SK-N-SH treated with all-trans-retinoic acid at 6 μM for 48 hours (cell line): ENCODE measurements at regions not wholly inside any gene's neighbourhood (a gene's known extent, or its start where the extent isn't known, plus 50 kb on each side); places are given as distances from the start of the nearest gene placed in this dataset.

ENCODE experiments used
- ATAC-seq: fragments of 200-7000 bp; cut with Tn5 transposase; 3 replicates; pipeline ENCODE4 v1.9.1; 2020; ENCODE audit warnings: mild to moderate bottlenecking, moderate library complexity
- ARNTL ChIP-seq: fragments of 450-650 bp; formaldehyde crosslinking; IDR thresholded peaks from 2 replicates; pipeline ENCODE4 v1.5.0; 2020; ENCODE audit warnings: low read depth, mild to moderate bottlenecking, moderate library complexity, borderline replicate concordance
- BACH2 ChIP-seq: fragments of 250-450 bp; sonication (Bioruptor Pico); IDR thresholded peaks from 2 replicates; pipeline ENCODE4 v1.9.0; 2021; ENCODE audit warnings: mild to moderate bottlenecking, borderline replicate concordance
- CSDC2 ChIP-seq: fragments of 250-450 bp; sonication (Bioruptor Pico); IDR thresholded peaks from 2 replicates; pipeline ENCODE4 v1.5.0; 2020; ENCODE audit warnings: mild to moderate bottlenecking, moderate library complexity
- ESRRG ChIP-seq: fragments of 250-450 bp; sonication (Bioruptor Pico); IDR thresholded peaks from 2 replicates; pipeline ENCODE4 v1.6.1; 2021; ENCODE audit warnings: mild to moderate bottlenecking
- GLIS3 ChIP-seq: fragments of 250-450 bp; sonication (Bioruptor Pico); IDR thresholded peaks from 2 replicates; pipeline ENCODE4 v1.5.0; 2020; ENCODE audit warnings: mild to moderate bottlenecking, moderate library complexity
- ISL1 ChIP-seq: fragments of 250-450 bp; sonication (Bioruptor Pico); IDR thresholded peaks from 2 replicates; pipeline ENCODE4 v2.1.2; 2022; ENCODE audit warnings: mild to moderate bottlenecking, moderate library complexity
- OSR1 ChIP-seq: fragments of 250-450 bp; sonication (Bioruptor Pico); IDR thresholded peaks from 2 replicates; pipeline ENCODE4 v1.8.0; 2022; ENCODE audit warnings: moderate library complexity, mild to moderate bottlenecking, inconsistent platforms
- PPARA ChIP-seq: fragments of 250-450 bp; sonication (Bioruptor Pico); IDR thresholded peaks from 2 replicates; pipeline ENCODE4 v1.5.0; 2020; ENCODE audit warnings: mild to moderate bottlenecking, borderline replicate concordance
- SNAI2 ChIP-seq: fragments of 250-450 bp; sonication (Bioruptor Pico); IDR thresholded peaks from 2 replicates; pipeline ENCODE4 v1.5.0; 2020; ENCODE audit warnings: mild to moderate bottlenecking, moderate library complexity
- TCF4 ChIP-seq: fragments of 250-450 bp; sonication (Bioruptor Pico); IDR thresholded peaks from 2 replicates; pipeline ENCODE4 v1.8.0; 2021; ENCODE audit warnings: mild to moderate bottlenecking, moderate library complexity, borderline replicate concordance
- TOX ChIP-seq: fragments of 250-450 bp; sonication (Bioruptor Pico); IDR thresholded peaks from 2 replicates; pipeline ENCODE4 v1.8.0; 2021; ENCODE audit warnings: mild to moderate bottlenecking, moderate library complexity, borderline replicate concordance
- ZFP30 ChIP-seq: fragments of 450-650 bp; formaldehyde crosslinking; IDR thresholded peaks from 2 replicates; pipeline ENCODE4 v1.5.0; 2022; ENCODE audit warnings: mild to moderate bottlenecking, moderate library complexity
- ZNF565 ChIP-seq: fragments of 450-650 bp; formaldehyde crosslinking; conservative IDR thresholded peaks from 2 replicates; pipeline ENCODE4 v1.5.0; 2020; ENCODE audit warnings: low read depth, mild to moderate bottlenecking, moderate library complexity
- ZNF70 ChIP-seq: fragments of 450-650 bp; formaldehyde crosslinking; IDR thresholded peaks from 2 replicates; pipeline ENCODE4 v1.5.0; 2020; ENCODE audit warnings: mild to moderate bottlenecking, moderate library complexity
- ZNF8 ChIP-seq: fragments of 450-650 bp; formaldehyde crosslinking; IDR thresholded peaks from 2 replicates; pipeline ENCODE4 v1.5.0; 2020; ENCODE audit warnings: mild to moderate bottlenecking, moderate library complexity
- TF ChIP-seq, protein P1 (sequence below): fragments of 250-450 bp; sonication (Bioruptor Pico); IDR thresholded peaks from 2 replicates; pipeline ENCODE4 v1.8.0; 2020; ENCODE audit warnings: mild to moderate bottlenecking, moderate library complexity, borderline replicate concordance
- TF ChIP-seq, protein P2 (sequence below): fragments of 250-450 bp; sonication (Bioruptor Pico); IDR thresholded peaks from 2 replicates; pipeline ENCODE4 v1.8.0; 2021; ENCODE audit warnings: low read depth, mild to moderate bottlenecking, moderate library complexity, borderline replicate concordance
- TF ChIP-seq, protein P3 (sequence below): fragments of 250-450 bp; sonication (Bioruptor Pico); IDR thresholded peaks from 2 replicates; pipeline ENCODE4 v1.5.1; 2020; ENCODE audit warnings: low read depth, mild to moderate bottlenecking, moderate library complexity
- TF ChIP-seq, protein P4 (sequence below): fragments of 250-450 bp; sonication (Bioruptor Pico); IDR thresholded peaks from 2 replicates; pipeline ENCODE4 v1.5.0; 2020; ENCODE audit warnings: mild to moderate bottlenecking, moderate library complexity
- TF ChIP-seq, protein P5 (sequence below): fragments of 250-450 bp; sonication (Bioruptor Pico); IDR thresholded peaks from 2 replicates; pipeline ENCODE4 v1.5.1; 2021; ENCODE audit warnings: mild to moderate bottlenecking, moderate library complexity

DNA sequence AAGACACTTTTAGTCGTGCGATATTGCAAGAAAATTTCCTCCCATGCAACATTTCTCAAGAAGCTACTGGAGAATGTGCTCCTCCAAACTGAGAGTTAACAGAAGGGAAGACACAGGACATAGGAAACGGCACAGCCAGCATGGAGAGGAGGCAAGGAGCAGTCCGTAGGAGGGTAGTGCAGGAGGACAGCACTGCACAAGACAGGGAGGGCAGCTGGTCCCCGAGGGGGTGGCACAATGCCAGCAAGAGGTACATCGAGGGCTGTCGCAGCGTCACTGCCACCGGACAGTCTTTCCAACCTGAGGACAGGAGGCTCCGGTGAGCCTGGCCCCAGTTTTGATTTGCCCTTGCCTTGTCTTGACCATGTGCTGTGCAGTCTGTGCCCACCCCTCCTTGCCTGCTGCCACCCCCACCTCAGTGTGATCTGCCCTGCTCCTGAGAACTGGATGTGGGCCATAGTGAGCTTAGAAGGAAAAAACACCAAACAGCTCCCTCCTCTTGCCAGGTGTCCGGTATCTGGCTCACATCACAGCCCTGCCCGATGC is 81.6 kb upstream of the LAPTM4A start:
- no peak for ATAC-seq
- TF ChIP-seq OSR1 (CRISPR knock-in tag) (no peak), TOX (CRISPR knock-in tag) (no peak), SNAI2 (no peak), PPARA (CRISPR knock-in tag) (no peak), ESRRG (CRISPR knock-in tag) (no peak), ARNTL (no peak), ZNF565 (no peak), CSDC2 (CRISPR knock-in tag) (no peak), ZFP30 (no peak), ZNF70 (CRISPR knock-in tag) (no peak), TCF4 (CRISPR knock-in tag) (no peak)
- TF ChIP-seq, protein P1, sequence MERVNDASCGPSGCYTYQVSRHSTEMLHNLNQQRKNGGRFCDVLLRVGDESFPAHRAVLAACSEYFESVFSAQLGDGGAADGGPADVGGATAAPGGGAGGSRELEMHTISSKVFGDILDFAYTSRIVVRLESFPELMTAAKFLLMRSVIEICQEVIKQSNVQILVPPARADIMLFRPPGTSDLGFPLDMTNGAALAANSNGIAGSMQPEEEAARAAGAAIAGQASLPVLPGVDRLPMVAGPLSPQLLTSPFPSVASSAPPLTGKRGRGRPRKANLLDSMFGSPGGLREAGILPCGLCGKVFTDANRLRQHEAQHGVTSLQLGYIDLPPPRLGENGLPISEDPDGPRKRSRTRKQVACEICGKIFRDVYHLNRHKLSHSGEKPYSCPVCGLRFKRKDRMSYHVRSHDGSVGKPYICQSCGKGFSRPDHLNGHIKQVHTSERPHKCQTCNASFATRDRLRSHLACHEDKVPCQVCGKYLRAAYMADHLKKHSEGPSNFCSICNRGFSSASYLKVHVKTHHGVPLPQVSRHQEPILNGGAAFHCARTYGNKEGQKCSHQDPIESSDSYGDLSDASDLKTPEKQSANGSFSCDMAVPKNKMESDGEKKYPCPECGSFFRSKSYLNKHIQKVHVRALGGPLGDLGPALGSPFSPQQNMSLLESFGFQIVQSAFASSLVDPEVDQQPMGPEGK (CRISPR knock-in tag) = no peak
- TF ChIP-seq, protein P2, sequence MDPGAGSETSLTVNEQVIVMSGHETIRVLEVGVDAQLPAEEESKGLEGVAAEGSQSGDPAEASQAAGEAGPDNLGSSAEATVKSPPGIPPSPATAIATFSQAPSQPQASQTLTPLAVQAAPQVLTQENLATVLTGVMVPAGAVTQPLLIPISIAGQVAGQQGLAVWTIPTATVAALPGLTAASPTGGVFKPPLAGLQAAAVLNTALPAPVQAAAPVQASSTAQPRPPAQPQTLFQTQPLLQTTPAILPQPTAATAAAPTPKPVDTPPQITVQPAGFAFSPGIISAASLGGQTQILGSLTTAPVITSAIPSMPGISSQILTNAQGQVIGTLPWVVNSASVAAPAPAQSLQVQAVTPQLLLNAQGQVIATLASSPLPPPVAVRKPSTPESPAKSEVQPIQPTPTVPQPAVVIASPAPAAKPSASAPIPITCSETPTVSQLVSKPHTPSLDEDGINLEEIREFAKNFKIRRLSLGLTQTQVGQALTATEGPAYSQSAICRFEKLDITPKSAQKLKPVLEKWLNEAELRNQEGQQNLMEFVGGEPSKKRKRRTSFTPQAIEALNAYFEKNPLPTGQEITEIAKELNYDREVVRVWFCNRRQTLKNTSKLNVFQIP = no peak
- TF ChIP-seq, protein P3, sequence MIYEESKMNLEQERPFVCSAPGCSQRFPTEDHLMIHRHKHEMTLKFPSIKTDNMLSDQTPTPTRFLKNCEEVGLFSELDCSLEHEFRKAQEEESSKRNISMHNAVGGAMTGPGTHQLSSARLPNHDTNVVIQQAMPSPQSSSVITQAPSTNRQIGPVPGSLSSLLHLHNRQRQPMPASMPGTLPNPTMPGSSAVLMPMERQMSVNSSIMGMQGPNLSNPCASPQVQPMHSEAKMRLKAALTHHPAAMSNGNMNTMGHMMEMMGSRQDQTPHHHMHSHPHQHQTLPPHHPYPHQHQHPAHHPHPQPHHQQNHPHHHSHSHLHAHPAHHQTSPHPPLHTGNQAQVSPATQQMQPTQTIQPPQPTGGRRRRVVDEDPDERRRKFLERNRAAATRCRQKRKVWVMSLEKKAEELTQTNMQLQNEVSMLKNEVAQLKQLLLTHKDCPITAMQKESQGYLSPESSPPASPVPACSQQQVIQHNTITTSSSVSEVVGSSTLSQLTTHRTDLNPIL (CRISPR knock-in tag) = no peak
- TF ChIP-seq, protein P4, sequence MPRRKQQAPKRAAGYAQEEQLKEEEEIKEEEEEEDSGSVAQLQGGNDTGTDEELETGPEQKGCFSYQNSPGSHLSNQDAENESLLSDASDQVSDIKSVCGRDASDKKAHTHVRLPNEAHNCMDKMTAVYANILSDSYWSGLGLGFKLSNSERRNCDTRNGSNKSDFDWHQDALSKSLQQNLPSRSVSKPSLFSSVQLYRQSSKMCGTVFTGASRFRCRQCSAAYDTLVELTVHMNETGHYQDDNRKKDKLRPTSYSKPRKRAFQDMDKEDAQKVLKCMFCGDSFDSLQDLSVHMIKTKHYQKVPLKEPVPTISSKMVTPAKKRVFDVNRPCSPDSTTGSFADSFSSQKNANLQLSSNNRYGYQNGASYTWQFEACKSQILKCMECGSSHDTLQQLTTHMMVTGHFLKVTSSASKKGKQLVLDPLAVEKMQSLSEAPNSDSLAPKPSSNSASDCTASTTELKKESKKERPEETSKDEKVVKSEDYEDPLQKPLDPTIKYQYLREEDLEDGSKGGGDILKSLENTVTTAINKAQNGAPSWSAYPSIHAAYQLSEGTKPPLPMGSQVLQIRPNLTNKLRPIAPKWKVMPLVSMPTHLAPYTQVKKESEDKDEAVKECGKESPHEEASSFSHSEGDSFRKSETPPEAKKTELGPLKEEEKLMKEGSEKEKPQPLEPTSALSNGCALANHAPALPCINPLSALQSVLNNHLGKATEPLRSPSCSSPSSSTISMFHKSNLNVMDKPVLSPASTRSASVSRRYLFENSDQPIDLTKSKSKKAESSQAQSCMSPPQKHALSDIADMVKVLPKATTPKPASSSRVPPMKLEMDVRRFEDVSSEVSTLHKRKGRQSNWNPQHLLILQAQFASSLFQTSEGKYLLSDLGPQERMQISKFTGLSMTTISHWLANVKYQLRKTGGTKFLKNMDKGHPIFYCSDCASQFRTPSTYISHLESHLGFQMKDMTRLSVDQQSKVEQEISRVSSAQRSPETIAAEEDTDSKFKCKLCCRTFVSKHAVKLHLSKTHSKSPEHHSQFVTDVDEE (CRISPR knock-in tag) = no peak

DNA sequence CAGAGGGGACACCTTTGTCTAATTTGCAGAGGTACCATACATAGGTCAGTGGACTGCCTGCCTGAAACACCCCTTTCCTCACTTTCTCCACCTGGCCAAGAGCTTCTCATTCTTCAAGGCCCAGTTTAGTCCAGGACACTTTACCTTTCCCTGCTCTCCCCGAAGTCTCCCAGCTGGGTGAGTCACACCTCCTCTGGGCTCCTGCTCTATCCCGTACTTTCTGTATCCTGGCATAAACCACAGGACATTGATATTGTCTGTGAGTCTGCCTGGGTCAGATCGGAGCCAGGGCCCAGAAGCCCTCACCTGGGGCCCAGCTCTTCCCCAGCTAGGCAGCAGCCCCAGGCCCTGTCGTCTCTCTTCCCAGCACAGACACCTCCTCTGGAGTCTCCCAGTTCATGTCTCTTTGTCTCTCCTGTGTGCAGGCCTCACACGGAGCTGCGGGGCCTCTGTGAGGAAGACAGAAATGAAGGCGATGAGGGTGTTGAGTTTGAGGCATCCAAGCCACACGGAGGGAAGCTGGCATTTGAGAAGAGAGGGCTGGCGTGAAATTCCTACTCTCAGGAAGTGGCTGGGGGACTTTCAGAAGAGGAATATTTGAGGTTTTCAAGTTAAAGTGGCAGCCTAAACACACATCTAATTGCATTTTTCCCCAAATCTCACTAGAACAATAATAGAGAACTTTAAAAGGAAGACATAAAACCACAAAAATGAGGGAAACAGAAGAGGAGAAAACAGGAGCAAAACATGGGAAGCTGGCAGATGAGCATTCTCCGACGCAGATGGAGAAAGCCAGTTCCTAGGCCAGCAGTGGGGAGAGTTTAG is 79.6 kb upstream of the LAPTM4A start:
- no peak for ATAC-seq
- TF ChIP-seq, protein P5, sequence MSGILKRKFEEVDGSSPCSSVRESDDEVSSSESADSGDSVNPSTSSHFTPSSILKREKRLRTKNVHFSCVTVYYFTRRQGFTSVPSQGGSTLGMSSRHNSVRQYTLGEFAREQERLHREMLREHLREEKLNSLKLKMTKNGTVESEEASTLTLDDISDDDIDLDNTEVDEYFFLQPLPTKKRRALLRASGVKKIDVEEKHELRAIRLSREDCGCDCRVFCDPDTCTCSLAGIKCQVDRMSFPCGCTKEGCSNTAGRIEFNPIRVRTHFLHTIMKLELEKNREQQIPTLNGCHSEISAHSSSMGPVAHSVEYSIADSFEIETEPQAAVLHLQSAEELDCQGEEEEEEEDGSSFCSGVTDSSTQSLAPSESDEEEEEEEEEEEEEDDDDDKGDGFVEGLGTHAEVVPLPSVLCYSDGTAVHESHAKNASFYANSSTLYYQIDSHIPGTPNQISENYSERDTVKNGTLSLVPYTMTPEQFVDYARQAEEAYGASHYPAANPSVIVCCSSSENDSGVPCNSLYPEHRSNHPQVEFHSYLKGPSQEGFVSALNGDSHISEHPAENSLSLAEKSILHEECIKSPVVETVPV (CRISPR knock-in tag) = no peak
- TF ChIP-seq ISL1 (CRISPR knock-in tag) (no peak), ZNF70 (CRISPR knock-in tag) (no peak), GLIS3 (CRISPR knock-in tag) (no peak), BACH2 (CRISPR knock-in tag) (no peak), ZNF8 (CRISPR knock-in tag) (no peak), OSR1 (CRISPR knock-in tag) (no peak), SNAI2 (no peak), ARNTL (no peak)
- TF ChIP-seq, protein P1 (CRISPR knock-in tag) = no peak
- TF ChIP-seq, protein P3 (CRISPR knock-in tag) = no peak
- TF ChIP-seq, all 23 proteins: peak for 0
